ENCODE measurements at regions not wholly inside any gene's neighbourhood (a gene's known extent, or its start where the extent isn't known, plus 50 kb on each side); places are given as distances from the start of the nearest gene placed in this dataset.

DNA sequence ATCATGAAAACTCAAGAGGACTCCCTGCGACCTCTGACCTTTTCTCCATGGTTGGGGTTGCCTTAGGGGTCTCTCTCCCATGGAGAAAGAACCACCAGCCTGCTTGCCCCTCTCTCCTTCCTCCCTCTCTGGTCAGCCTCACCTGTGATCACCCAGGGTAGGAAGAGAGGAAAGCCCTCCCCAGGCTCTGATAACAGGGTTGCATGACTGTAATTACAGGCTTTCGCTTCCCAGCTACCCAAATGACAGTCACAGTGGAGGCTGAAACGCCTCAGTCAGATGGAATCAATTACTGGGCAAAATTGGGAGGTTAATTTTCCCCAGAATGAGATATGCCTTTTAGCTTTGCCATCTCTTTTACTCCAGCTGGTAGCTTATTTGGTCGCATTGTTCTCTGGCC is 265.8 kb upstream of the SOX9 start:
- Histone ChIP-seq H3K4me1 (ENCODE audit: control insufficient read depth, extremely low read depth, insufficient read depth, low read length) (no peaks in the 10 kb centered on the region), H4K20me1 (ENCODE audit: control insufficient read depth, extremely low read depth, insufficient read depth, low read length) (no peaks in the 10 kb centered on the region), H2AFZ (ENCODE audit: control insufficient read depth, low read length) (no peak overlapping the region), H3K79me2 (ENCODE audit: control insufficient read depth, insufficient read depth, low read length) (no peaks in the 10 kb centered on the region), H3K36me3 (ENCODE audit: control insufficient read depth in 2 of 2, extremely low read depth in 1 of 2, insufficient read depth in 2 of 2, low read length in 2 of 2) (no peaks in the 10 kb centered on the region), H3K27ac (ENCODE audit: control insufficient read depth, insufficient read depth, low read length) (no peak overlapping the region), H3K9me3 (ENCODE audit: control insufficient read depth, low read depth, low read length) (no peaks in the 10 kb centered on the region), H3K27me3 (ENCODE audit: control insufficient read depth, extremely low read depth, insufficient read depth, low read length) (no peaks in the 10 kb centered on the region), H3K9me1 (ENCODE audit: control insufficient read depth, extremely low read depth, insufficient read depth, low read length) (no peaks in the 10 kb centered on the region), H3K4me3 (ENCODE audit: control insufficient read depth in 2 of 3, extremely low read depth in 1 of 3, insufficient read depth in 2 of 3, low read depth in 1 of 3, low read length in 3 of 3) (no peak overlapping the region), H3K4me2 (ENCODE audit: control insufficient read depth, extremely low read depth, insufficient read depth, low read depth, low read length) (no peak overlapping the region), H3K9ac (ENCODE audit: control insufficient read depth, extremely low read depth, insufficient read depth, low read length) (no peak overlapping the region)
- no peak for FAIRE-seq
- TF ChIP-seq, protein P1, sequence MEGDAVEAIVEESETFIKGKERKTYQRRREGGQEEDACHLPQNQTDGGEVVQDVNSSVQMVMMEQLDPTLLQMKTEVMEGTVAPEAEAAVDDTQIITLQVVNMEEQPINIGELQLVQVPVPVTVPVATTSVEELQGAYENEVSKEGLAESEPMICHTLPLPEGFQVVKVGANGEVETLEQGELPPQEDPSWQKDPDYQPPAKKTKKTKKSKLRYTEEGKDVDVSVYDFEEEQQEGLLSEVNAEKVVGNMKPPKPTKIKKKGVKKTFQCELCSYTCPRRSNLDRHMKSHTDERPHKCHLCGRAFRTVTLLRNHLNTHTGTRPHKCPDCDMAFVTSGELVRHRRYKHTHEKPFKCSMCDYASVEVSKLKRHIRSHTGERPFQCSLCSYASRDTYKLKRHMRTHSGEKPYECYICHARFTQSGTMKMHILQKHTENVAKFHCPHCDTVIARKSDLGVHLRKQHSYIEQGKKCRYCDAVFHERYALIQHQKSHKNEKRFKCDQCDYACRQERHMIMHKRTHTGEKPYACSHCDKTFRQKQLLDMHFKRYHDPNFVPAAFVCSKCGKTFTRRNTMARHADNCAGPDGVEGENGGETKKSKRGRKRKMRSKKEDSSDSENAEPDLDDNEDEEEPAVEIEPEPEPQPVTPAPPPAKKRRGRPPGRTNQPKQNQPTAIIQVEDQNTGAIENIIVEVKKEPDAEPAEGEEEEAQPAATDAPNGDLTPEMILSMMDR (optimal IDR thresholded peaks at IDR 0.05 in 1 of 3, IDR thresholded peaks at IDR 0.05 in 1 of 3, conservative IDR thresholded peaks at IDR 0.05 in 1 of 3; ENCODE audit: extremely low read depth in 1 of 3, insufficient read depth in 2 of 3, low read length in 3 of 3) = no peak
- TF ChIP-seq EZH2 (IDR thresholded peaks at IDR 0.05; ENCODE audit: low read length) = no peak
- dilution Hi-C loops (cut with MboI; ENCODE audit: extremely low pct_ligation_motif_present, low sequenced_read_pairs) = no loop called here
- no peak for DNase-seq (ENCODE audit: low read depth, low spot score)

- dilution Hi-C loops (cut with MboI; ENCODE audit: extremely low pct_ligation_motif_present, low sequenced_read_pairs) = no loop called here
- no peaks in the 10 kb centered on the region for H3K9me3 ChIP-seq (ENCODE audit: control insufficient read depth, low read depth, low read length)
- H3K79me2 ChIP-seq (ENCODE audit: control insufficient read depth, insufficient read depth, low read length) = no peaks in the 10 kb centered on the region
- no peaks in the 10 kb centered on the region for H4K20me1 ChIP-seq (ENCODE audit: control insufficient read depth, extremely low read depth, insufficient read depth, low read length)
- H3K9ac ChIP-seq (ENCODE audit: control insufficient read depth, extremely low read depth, insufficient read depth, low read length) = no peak overlapping the region
- DNase-seq (ENCODE audit: low read depth, low spot score) (no peak), FAIRE-seq (no peak)
- no peaks in the 10 kb centered on the region for H3K4me1 ChIP-seq (ENCODE audit: control insufficient read depth, extremely low read depth, insufficient read depth, low read length)
- H3K4me2 ChIP-seq (ENCODE audit: control insufficient read depth, extremely low read depth, insufficient read depth, low read depth, low read length) = no peak overlapping the region
- no peaks in the 10 kb centered on the region for H3K36me3 ChIP-seq (ENCODE audit: control insufficient read depth in 2 of 2, extremely low read depth in 1 of 2, insufficient read depth in 2 of 2, low read length in 2 of 2)
- no peak overlapping the region for H3K4me3 ChIP-seq (ENCODE audit: control insufficient read depth in 2 of 3, extremely low read depth in 1 of 3, insufficient read depth in 2 of 3, low read depth in 1 of 3, low read length in 3 of 3)
- TF ChIP-seq, protein P1 (optimal IDR thresholded peaks at IDR 0.05 in 1 of 3, IDR thresholded peaks at IDR 0.05 in 1 of 3, conservative IDR thresholded peaks at IDR 0.05 in 1 of 3; ENCODE audit: extremely low read depth in 1 of 3, insufficient read depth in 2 of 3, low read length in 3 of 3) = no peak
- TF ChIP-seq EZH2 (IDR thresholded peaks at IDR 0.05; ENCODE audit: low read length) = no peak
- no peak overlapping the region for H3K27ac ChIP-seq (ENCODE audit: control insufficient read depth, insufficient read depth, low read length)
- H2AFZ ChIP-seq (ENCODE audit: control insufficient read depth, low read length) = no peak overlapping the region
- no peaks in the 10 kb centered on the region for H3K9me1 ChIP-seq (ENCODE audit: control insufficient read depth, extremely low read depth, insufficient read depth, low read length)
- H3K27me3 ChIP-seq (ENCODE audit: control insufficient read depth, extremely low read depth, insufficient read depth, low read length) = no peaks in the 10 kb centered on the region
These were observed 256.1 kb upstream of the SOX9 start for GRCh38 chr17:71864755-71865154.

Measured in keratinocyte (primary cell).